GM21717 (cell line): ENCODE measurements at regions not wholly inside any gene's neighbourhood (a gene's known extent, or its start where the extent isn't known, plus 50 kb on each side); places are given as distances from the start of the nearest gene placed in this dataset.
"Not testable (repeated sequence)": the region's sequence is repeated elsewhere in the genome, so short reads cannot be mapped to it uniquely, and the experiment has no call there.

ENCODE experiments used
- ATAC-seq: cut with Tn5 transposase; IDR thresholded peaks from one replicate; pipeline ENCODE4 v1.9.1; 2021; ENCODE audit warnings: mild to moderate bottlenecking, moderate library complexity; ENCODE audit not compliant: unreplicated experiment

- no peak for ATAC-seq
Measured at GRCh38 chr3:150248116-150248887, 159.8 kb upstream of the TSC22D2 start.

- no peak for ATAC-seq
Measured at GRCh38 chr3:150247441-150247840, 160.7 kb upstream of the TSC22D2 start.

DNA sequence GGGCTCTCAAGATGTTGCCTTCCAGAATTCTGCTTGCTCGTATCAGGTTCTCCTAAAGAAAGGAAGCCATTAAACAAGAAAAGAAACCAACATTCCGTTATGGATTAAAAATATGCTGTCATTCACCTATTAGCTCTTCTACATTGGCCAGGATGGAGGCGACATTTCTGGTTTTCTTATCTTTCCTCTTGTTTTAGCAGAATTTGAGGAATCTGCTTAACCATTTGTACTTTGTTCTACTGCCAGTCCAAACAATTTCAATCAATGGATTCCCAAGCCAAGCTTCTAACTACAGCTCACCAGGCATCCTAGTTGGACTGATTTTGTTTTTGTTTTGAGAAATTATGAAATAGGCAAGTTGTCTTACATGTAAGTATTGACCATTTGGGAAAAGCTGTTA is 164.6 kb upstream of the TSC22D2 start:
- no peak for ATAC-seq

- no peak for ATAC-seq
Measured at GRCh38 chr3:150242220-150242936, 165.7 kb upstream of the TSC22D2 start.

DNA sequence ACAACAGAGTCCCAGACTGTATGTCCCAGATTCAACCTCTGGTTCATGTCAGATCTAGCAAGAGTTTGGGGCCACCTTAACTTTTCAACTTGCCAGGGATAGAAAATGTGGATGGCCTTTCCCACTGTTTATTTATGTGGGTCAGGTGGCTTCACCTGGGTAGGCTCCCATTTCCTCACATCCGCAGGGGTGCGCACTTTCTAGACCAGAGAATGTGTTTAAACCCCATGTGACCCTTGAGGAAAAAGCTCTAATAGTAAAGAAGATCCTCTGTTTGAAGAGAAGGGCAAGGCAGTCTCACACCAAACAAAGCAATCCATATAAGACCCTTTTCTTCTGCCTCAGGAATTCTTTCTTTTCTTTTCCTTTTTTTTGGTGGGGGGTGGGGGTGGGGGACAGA is 167.2 kb upstream of the TSC22D2 start:
- no peak for ATAC-seq

GRCh38 chr3:150239766-150240165 is 168.3 kb upstream of the TSC22D2 start:
- ATAC-seq = no peak

DNA sequence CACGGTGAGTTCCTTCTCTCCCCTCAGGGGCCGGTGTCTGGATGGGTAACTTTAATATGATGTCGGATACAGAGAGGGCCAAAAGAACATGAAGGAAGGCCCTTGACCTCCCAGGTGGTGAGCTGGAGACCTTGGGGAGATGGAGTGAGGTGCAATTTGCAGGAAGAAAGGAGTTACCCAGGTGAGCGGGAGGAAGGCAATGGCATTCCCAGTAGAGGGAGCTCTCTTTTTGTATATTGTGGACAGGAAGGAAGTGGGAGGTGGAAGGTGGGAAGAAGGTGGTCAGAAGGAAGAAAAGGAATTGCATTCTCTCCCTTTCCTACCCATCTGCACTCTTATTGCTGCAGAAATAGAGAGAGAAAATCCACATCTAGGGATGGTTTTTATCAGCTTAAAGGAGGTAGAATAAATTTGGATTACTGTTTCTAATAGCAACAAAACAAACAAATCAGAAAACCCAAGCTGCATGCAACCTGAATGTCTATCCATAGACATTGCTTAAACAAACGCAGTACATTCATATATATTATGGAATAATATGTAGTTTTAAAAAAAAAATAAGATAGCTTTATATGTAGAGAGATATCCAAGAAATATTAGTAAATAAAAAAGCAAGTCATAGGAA is 169.0 kb upstream of the TSC22D2 start:
- ATAC-seq = no peak

DNA sequence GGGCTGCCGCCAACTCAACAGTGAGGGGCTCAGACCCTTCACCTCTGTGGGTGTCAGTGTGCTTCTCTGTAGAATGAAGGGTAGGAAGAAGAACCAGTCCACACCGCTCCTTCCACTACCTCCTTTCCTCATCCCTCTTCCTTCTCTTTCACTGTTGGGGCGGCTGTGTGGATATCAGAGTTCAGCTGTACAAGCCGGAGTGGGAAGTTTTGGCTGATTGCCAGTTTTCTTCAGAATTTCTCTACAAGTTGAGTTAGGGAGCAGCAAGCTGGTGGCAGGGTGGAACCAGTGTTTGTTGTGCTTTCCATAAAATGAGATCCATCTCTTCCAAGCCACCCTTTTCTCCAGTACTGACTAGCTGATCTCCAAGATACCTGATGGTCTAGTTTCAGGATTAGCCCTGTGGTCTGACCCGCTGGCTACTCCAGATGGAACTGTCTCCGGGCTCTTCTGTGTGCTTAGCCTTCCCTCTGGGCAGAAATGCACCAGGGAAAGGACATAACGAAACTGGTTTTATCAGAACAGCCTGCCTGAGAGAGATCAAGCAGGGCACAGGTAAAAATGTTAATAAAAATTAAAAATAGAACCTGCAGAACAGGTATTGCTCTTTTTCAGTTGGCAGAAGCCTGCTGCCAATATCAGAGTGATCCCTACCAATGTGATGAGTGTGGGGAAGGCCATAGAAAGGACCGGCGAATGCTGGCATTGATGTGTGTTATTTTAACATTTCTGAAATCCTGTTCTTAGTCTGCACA is 169.9 kb upstream of the TSC22D2 start:
- no peak for ATAC-seq

- no peak for ATAC-seq
Measured at GRCh38 chr3:150237490-150237889, 170.6 kb upstream of the TSC22D2 start.

GRCh38 chr3:150236316-150237082 is 171.6 kb upstream of the TSC22D2 start:
- ATAC-seq = no peak

DNA sequence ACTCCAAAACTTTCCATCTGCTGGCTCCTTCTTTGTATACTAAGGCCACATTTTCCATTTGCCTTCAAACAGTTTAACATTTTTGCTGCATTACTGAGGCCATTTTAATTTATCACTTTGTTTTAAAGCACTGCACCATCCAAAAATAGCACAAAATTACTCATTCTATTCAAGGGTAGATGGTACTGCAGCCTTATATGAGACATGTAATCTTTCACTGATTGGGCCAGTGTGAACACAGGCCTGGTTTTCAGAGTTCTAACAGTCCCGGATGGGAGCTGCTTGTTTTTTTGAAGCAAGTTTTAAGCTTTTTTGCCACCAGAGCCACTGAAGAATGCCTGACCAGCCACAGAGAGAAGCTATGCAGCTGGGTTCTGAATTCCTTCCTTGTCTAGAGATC is 172.3 kb upstream of the TSC22D2 start:
- no peak for ATAC-seq

- no peak for ATAC-seq
Measured at GRCh38 chr3:150232992-150233451, 175.1 kb upstream of the TSC22D2 start.

GRCh38 chr3:150230037-150230436 is 178.1 kb upstream of the TSC22D2 start:
- ATAC-seq = no peak

- not testable (repeated sequence) for ATAC-seq
Measured at GRCh38 chr3:150228626-150229025, 179.5 kb upstream of the TSC22D2 start.

DNA sequence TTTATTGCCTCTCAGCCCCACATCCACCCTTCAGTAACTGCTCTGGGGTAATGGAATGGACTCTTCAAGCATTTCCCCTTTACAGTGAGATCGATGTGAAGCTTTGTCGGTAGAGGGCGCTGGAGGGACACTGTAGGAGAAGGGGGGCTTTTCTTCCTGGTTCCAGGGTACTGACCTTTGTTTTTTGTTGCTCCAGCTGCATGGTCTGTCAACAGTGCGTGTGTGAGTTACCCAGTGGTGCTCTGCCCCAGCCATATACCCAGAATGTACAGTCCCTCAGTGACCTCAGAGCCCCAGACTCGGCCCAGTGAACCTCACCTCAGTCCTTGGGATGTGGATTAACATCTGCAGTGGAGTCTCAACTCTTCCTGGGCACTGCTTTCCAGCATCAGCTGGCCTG is 180.3 kb upstream of the TSC22D2 start:
- no peak for ATAC-seq

GRCh38 chr3:150225986-150226385 is 182.1 kb upstream of the TSC22D2 start:
- ATAC-seq = no peak

GRCh38 chr3:150223558-150223957 is 184.5 kb upstream of the TSC22D2 start:
- no peak for ATAC-seq

GRCh38 chr3:150222691-150223489 is 185.2 kb upstream of the TSC22D2 start:
- ATAC-seq = no peak

- no peak for ATAC-seq
Measured at GRCh38 chr3:150221904-150222523, 186.1 kb upstream of the TSC22D2 start.
